GM18858 (cell line): ENCODE measurements at regions not wholly inside any gene's neighbourhood (a gene's known extent, or its start where the extent isn't known, plus 50 kb on each side); places are given as distances from the start of the nearest gene placed in this dataset.
"Not testable (repeated sequence)": the region's sequence is repeated elsewhere in the genome, so short reads cannot be mapped to it uniquely, and the experiment has no call there.

ENCODE experiments used
- ATAC-seq: cut with Tn5 transposase; IDR thresholded peaks from one replicate; pipeline ENCODE4 v1.9.1; 2021; ENCODE audit not compliant: unreplicated experiment

- ATAC-seq = no peak
Measured at GRCh38 chr2:60252581-60253150, 300.8 kb downstream of the BCL11A start.

GRCh38 chr2:60251247-60251646, 302.2 kb downstream of the BCL11A start:
- no peak for ATAC-seq

- ATAC-seq = no peak
Measured at GRCh38 chr2:60249879-60250278, 303.6 kb downstream of the BCL11A start.

- no peak for ATAC-seq
Measured at GRCh38 chr2:60247471-60247870, 306.0 kb downstream of the BCL11A start.

GRCh38 chr2:60246583-60246982, 306.9 kb downstream of the BCL11A start:
- no peak for ATAC-seq

GRCh38 chr2:60234274-60234986, 319.0 kb downstream of the BCL11A start:
- ATAC-seq = no peak

- no peak for ATAC-seq
Measured at GRCh38 chr2:60230596-60230995, 322.9 kb downstream of the BCL11A start.

- no peak for ATAC-seq
Measured at GRCh38 chr2:60230037-60230436, 323.4 kb downstream of the BCL11A start.

- ATAC-seq = no peak
Measured at GRCh38 chr2:60226943-60227342, 326.5 kb downstream of the BCL11A start.

GRCh38 chr2:60226191-60226590, 327.3 kb downstream of the BCL11A start:
- ATAC-seq = no peak

GRCh38 chr2:60223859-60224258, 329.6 kb downstream of the BCL11A start:
- ATAC-seq = no peak

GRCh38 chr2:60221098-60221497, 332.4 kb downstream of the BCL11A start:
- no peak for ATAC-seq

GRCh38 chr2:60219536-60219935, 333.9 kb downstream of the BCL11A start:
- no peak for ATAC-seq

GRCh38 chr2:60216452-60216995, 336.9 kb downstream of the BCL11A start:
- no peak for ATAC-seq

GRCh38 chr2:60215386-60215901, 338.0 kb downstream of the BCL11A start:
- ATAC-seq = no peak

GRCh38 chr2:60214626-60214875, 338.9 kb downstream of the BCL11A start:
- no peak for ATAC-seq

GRCh38 chr2:60213865-60214625, 339.4 kb downstream of the BCL11A start:
- ATAC-seq = no peak

- ATAC-seq = no peak
Measured at GRCh38 chr2:60212181-60212945, 341.1 kb downstream of the BCL11A start.

GRCh38 chr2:60189006-60189405, 364.4 kb downstream of the BCL11A start:
- ATAC-seq = not testable (repeated sequence)

- no peak for ATAC-seq
Measured at GRCh38 chr2:60175290-60175689, 378.2 kb downstream of the BCL11A start.

- ATAC-seq = no peak
Measured at GRCh38 chr2:60174146-60174545, 379.3 kb downstream of the BCL11A start.
